ENCODE measurements at regions not wholly inside any gene's neighbourhood (a gene's known extent, or its start where the extent isn't known, plus 50 kb on each side); places are given as distances from the start of the nearest gene placed in this dataset.

- no peak for TF ChIP-seq ZNF19 (tag by site-specific recombination; IDR thresholded peaks at IDR 0.05; ENCODE audit: low read depth)
- TF ChIP-seq, protein P1, sequence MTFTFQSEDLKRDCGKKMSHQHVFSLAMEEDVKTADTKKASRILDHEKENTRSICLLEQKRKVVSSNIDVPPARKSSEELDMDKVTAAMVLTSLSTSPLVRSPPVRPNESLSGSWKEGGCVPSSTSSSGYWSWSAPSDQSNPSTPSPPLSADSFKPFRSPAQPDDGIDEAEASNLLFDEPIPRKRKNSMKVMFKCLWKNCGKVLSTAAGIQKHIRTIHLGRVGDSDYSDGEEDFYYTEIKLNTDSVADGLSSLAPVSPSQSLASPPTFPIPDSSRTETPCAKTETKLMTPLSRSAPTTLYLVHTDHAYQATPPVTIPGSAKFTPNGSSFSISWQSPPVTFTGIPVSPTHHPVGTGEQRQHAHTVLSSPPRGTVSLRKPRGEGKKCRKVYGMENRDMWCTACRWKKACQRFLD (tag by site-specific recombination; IDR thresholded peaks at IDR 0.05) = no peak
These were observed 216.1 kb upstream of the PMFBP1 start (continued) for GRCh38 chr16:72388007-72388406.

DNA sequence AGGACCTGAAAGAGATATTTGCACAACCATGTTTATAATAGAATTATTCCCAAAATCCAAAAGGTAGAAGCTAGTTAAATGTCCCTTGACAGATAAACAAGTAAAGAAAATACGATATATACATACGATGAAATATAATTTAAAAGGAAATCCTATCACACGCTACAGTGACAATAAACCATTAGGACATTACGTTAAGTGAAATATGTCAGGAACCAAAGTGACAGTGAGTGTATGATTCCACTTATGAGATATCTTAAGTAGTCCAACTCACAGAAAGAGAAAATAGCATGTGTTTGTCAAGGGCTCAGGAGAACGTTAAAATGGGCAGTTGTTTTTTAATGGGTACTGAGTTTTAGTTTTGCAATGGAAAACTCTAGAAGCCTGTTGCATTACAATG is 212.7 kb upstream of the PMFBP1 start:
- no peaks in the 10 kb centered on the region for H3K9me3 ChIP-seq (ENCODE audit: control insufficient read depth, insufficient read depth, low read depth, low read length)
- no peak overlapping the region for H3K27ac ChIP-seq (ENCODE audit: extremely low read depth, low read depth, low read length)
- peaks cover 0 to 4% of the 10 kb centered on the region in 2 experiments; a peak in 1 of 3 replicates for H3K36me3 ChIP-seq (ENCODE audit: control insufficient read depth in 2 of 2, insufficient read depth in 1 of 2, low read length in 2 of 2)
- TF ChIP-seq ZNF37A (tag by site-specific recombination; IDR thresholded peaks at IDR 0.05) (no peak), GLIS1 (tag by site-specific recombination; IDR thresholded peaks at IDR 0.05) (no peak), ZNF521 (tag by site-specific recombination; IDR thresholded peaks at IDR 0.05) (no peak), KLF16 (tag by site-specific recombination; IDR thresholded peaks at IDR 0.05) (no peak), ZNF558 (tag by site-specific recombination; IDR thresholded peaks at IDR 0.05) (no peak), ZNF133 (tag by site-specific recombination; IDR thresholded peaks at IDR 0.05) (no peak)
- TF ChIP-seq, protein P2, sequence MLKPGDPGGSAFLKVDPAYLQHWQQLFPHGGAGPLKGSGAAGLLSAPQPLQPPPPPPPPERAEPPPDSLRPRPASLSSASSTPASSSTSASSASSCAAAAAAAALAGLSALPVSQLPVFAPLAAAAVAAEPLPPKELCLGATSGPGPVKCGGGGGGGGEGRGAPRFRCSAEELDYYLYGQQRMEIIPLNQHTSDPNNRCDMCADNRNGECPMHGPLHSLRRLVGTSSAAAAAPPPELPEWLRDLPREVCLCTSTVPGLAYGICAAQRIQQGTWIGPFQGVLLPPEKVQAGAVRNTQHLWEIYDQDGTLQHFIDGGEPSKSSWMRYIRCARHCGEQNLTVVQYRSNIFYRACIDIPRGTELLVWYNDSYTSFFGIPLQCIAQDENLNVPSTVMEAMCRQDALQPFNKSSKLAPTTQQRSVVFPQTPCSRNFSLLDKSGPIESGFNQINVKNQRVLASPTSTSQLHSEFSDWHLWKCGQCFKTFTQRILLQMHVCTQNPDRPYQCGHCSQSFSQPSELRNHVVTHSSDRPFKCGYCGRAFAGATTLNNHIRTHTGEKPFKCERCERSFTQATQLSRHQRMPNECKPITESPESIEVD (tag by site-specific recombination; IDR thresholded peaks at IDR 0.05) = no peak
- no peaks in the 10 kb centered on the region for H3K4me1 ChIP-seq (ENCODE audit: control insufficient read depth, insufficient read depth, low read length)
- ChIA-PET POLR2A (no interaction called here), CTCF (interaction anchor here (0.6 kb wide), 1 partner anchor 9 kb away, joined by 3 read pairs; no protein-coding TSS in a partner anchor)
- no peak overlapping the region for H3K4me3 ChIP-seq (ENCODE audit: low read depth, low read length)

DNA sequence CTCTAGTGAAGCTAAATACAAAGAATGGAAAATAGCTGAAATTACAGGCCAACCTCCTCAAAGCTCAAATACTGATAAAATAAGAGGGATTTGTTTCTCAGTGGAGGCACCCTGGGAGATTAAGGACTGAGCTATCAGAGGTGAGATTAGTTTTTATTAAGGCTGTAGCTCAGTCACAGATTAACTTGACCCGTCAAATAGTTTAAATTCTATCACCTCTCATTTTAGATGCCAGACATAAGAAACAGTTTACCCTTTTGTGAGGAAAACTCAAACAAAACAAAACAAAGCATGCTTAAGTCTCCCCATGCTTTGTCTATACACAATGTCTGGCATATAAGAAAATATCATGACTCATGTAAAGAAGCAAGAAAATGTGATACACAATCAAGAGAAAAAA is 208.3 kb upstream of the PMFBP1 start:
- ChIA-PET POLR2A (no interaction called here), CTCF (no interaction called here)
- Histone ChIP-seq H3K4me1 (ENCODE audit: control insufficient read depth, insufficient read depth, low read length) (no peaks in the 10 kb centered on the region), H3K27ac (ENCODE audit: extremely low read depth, low read depth, low read length) (no peak overlapping the region), H3K4me3 (ENCODE audit: low read depth, low read length) (no peak overlapping the region), H3K36me3 (ENCODE audit: control insufficient read depth in 2 of 2, insufficient read depth in 1 of 2, low read length in 2 of 2) (no peaks in the 10 kb centered on the region), H3K9me3 (ENCODE audit: control insufficient read depth, insufficient read depth, low read depth, low read length) (no peaks in the 10 kb centered on the region)
- TF ChIP-seq ZNF610 (tag by site-specific recombination; IDR thresholded peaks at IDR 0.05; ENCODE audit: borderline replicate concordance) = no peak
- TF ChIP-seq, protein P3, sequence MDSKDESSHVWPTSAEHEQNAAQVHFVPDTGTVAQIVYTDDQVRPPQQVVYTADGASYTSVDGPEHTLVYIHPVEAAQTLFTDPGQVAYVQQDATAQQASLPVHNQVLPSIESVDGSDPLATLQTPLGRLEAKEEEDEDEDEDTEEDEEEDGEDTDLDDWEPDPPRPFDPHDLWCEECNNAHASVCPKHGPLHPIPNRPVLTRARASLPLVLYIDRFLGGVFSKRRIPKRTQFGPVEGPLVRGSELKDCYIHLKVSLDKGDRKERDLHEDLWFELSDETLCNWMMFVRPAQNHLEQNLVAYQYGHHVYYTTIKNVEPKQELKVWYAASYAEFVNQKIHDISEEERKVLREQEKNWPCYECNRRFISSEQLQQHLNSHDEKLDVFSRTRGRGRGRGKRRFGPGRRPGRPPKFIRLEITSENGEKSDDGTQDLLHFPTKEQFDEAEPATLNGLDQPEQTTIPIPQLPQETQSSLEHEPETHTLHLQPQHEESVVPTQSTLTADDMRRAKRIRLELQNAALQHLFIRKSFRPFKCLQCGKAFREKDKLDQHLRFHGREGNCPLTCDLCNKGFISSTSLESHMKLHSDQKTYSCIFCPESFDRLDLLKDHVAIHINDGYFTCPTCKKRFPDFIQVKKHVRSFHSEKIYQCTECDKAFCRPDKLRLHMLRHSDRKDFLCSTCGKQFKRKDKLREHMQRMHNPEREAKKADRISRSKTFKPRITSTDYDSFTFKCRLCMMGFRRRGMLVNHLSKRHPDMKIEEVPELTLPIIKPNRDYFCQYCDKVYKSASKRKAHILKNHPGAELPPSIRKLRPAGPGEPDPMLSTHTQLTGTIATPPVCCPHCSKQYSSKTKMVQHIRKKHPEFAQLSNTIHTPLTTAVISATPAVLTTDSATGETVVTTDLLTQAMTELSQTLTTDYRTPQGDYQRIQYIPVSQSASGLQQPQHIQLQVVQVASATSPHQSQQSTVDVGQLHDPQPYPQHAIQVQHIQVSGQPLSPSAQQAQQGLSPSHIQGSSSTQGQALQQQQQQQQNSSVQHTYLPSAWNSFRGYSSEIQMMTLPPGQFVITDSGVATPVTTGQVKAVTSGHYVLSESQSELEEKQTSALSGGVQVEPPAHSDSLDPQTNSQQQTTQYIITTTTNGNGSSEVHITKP (tag by site-specific recombination; IDR thresholded peaks at IDR 0.05) = no peak
- no peak for TF ChIP-seq ZNF747 (tag by site-specific recombination; IDR thresholded peaks at IDR 0.05)
- no peak for TF ChIP-seq HOXC10 (CRISPR knock-in tag; IDR thresholded peaks at IDR 0.05)
- no peak for TF ChIP-seq BCL11A (tag by site-specific recombination; IDR thresholded peaks at IDR 0.05; ENCODE audit: low read depth)
- no peak for TF ChIP-seq CTCF (tag by site-specific recombination; IDR thresholded peaks at IDR 0.05)
- no peak for TF ChIP-seq SP2 (tag by site-specific recombination; IDR thresholded peaks at IDR 0.05)
- TF ChIP-seq ZNF623 (tag by site-specific recombination; IDR thresholded peaks at IDR 0.05) = no peak
- no peak for TF ChIP-seq ZNF701 (tag by site-specific recombination; IDR thresholded peaks at IDR 0.05)
- TF ChIP-seq ZNF169 (tag by site-specific recombination; IDR thresholded peaks at IDR 0.05) = no peak
- no peak for TF ChIP-seq KLF8 (tag by site-specific recombination; IDR thresholded peaks at IDR 0.05)
- TF ChIP-seq, protein P4, sequence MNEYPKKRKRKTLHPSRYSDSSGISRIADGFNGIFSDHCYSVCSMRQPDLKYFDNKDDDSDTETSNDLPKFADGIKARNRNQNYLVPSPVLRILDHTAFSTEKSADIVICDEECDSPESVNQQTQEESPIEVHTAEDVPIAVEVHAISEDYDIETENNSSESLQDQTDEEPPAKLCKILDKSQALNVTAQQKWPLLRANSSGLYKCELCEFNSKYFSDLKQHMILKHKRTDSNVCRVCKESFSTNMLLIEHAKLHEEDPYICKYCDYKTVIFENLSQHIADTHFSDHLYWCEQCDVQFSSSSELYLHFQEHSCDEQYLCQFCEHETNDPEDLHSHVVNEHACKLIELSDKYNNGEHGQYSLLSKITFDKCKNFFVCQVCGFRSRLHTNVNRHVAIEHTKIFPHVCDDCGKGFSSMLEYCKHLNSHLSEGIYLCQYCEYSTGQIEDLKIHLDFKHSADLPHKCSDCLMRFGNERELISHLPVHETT (tag by site-specific recombination; IDR thresholded peaks at IDR 0.05) = no peak
